ENCODE measurements at regions not wholly inside any gene's neighbourhood (a gene's known extent, or its start where the extent isn't known, plus 50 kb on each side); places are given as distances from the start of the nearest gene placed in this dataset.

DNA sequence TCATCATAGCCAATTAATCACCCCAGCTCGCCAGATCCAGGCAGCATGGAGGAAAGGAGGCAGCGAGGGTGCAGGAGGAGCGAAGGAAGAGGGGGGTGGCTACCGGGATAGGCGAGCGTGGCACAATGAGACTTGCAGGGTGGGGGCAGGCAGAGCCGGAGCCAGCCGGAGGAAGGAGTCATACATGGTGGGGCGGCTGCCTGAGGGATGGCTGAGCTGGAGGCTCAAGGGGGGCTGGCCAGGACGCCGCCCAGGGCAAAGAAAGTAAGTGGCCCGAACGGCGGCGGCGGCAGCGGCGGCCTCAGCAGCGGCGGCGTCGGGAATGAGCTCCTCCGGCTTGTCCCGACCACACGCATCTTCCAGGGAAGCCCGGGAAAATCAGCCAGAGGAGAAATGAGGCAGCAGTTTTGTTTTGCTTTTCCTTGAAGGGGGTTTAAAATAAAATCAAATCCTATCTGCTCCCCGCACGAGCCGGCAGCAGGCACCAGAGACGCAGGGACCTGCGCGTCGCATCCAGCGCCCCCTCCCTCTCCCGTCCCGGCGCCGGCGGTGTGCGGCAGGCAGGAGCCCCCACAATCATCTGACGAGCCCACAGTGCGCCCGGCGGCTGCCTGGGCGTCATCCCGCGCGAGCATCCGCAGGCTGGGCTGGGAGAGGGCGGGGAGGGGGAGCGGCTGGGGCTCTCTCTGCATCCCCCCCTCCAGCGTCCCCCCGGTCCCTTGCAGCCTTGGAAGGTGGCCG, 263.6 kb downstream of the CTTN start:
- DNase-seq = no peak

DNA sequence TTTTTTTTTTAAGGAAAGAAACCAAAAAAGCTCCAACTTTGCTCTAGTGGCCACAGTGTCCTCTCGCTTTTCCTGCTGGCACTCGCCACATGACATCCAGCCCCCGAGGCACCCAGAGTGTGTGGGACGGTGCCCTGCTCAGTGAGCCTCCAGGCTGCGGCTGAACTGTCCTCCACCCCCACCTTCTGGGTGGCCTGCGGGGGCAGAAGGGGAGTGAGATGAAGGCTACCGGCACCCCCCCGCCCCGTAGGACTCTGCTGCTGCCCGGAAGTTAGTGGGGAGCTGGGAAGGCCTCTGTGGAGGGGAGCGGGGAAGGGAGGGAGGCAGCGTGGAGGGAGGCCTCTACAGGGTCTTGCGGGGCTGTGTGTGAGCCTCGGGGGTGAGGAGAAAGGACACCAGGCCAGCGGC, 264.4 kb downstream of the CTTN start:
- no peak for DNase-seq

DNA sequence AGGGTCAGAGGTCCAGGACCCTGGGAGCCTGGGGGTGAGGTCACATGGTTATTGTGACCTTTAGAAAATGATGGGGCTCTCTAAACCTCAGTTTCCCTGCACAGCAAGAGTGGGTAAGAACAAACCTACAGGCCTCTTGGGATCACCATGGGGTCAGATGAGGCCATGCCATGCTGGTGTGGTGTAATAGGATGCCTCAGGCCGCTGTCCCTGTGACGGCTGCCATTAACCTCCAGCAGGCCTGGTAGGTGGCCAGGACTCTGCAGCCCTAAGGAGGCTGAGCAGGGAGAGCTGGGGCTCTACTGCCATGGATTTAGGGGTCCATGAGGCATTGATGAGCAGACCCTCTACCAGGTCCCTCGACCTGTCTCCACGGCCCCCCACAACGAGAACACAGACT, 265.5 kb downstream of the CTTN start:
- no peak for DNase-seq

DNA sequence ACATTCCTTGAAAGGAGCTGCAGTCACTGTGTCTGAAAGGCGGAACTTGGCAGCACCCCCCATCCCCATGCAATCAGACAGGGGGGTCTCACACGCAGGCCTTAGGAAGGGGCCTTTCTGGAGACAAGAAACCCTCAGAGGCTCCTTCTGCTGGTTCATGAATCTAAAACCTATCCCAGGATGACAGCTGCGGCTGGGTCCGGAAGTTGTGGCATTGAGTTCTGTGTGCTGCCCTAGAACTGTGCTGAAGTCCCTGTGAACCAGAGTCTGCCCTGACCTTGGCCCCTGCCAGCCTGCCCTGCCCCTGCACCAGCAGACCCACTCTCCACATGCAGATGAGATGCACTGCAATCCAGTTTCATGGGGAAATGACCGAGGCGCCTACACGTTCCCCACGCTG, 268.0 kb downstream of the CTTN start:
- no peak for DNase-seq

DNA sequence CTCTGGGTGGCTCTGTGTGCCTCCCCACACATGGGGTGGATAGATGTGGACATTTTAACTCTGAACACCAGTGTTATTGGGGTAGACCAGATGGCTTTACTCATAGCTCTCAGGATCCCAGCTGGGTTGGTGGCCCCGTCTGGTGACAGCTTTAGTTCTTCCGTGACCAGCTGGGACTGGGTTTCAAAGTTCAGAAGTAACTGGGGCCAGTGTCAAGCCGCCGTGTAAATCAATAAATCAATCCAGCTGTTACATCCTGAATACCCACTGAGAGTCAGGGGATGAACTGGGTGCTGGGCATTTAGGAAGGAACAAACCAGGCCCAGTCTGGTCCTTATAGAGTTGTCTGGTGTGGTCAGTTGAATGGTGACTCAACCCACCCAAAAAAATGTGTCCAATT, 269.4 kb downstream of the CTTN start:
- DNase-seq = no peak

DNA sequence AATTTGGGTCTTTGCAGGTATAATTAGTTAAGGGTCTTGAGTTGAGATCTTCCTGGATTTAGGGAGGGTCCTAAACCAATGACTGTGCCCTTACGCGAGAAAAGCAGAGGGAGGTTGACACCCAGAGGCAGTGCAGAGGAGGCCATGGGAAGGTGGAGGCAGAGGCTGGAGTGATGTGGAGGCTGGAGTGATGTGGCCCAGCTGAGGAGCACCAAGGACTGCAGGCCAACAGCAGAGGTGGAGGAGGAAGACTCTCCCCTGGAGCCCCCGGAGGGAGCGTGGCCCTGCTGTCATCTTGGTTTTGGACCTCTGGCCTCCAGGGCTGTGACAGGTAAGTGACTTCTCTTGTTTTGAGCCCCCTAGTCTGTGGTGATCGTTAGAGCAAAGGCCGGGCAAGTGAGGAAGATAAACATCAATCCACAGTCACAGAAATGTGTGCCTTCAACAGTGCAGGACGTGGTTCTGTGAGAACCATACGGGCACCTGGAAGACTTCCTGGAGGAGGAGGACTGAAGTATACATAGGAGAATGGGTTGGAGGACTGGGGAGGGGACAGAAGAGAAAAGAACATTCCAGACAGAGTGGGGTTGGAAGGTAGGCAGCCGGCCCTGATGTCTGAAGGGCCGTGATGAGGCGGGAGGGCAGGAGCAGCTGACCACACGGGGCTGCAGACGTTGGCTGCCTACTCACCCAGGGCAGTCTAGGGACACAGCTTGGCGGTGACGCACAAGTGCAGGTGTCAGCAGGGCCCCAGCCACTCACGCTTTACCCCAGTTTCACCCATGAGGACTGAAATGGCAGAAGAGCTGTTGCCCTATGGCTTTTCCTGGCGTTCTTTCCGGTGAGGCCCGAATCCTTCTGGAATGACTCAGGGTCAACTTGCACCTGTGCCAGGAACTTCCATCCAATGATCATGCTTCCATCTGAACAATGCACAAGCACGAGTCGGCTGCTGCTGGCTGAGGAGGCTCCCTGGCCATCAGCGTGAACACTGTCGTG, 270.2 kb downstream of the CTTN start:
- no peak for DNase-seq

DNA sequence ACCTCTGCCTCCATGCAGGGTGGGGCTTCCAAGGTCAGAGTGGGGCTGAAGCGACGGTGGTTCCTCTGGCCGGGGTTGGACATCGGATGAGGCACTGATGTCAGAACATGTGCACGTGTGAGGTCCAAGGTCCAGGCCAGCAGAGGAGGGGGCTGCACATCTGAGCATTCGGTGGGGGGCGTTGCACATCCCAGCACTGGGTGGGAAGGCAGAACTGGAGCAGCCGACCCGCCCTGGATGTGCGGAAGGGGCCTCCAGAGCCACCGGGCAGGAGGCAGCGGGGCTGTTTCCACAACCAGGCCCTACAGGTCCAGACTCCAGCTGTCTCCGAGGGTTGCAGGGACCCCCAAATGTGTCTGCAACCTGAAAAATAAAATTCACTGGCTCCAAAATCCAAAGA, 271.0 kb downstream of the CTTN start:
- no peak for DNase-seq

DNA sequence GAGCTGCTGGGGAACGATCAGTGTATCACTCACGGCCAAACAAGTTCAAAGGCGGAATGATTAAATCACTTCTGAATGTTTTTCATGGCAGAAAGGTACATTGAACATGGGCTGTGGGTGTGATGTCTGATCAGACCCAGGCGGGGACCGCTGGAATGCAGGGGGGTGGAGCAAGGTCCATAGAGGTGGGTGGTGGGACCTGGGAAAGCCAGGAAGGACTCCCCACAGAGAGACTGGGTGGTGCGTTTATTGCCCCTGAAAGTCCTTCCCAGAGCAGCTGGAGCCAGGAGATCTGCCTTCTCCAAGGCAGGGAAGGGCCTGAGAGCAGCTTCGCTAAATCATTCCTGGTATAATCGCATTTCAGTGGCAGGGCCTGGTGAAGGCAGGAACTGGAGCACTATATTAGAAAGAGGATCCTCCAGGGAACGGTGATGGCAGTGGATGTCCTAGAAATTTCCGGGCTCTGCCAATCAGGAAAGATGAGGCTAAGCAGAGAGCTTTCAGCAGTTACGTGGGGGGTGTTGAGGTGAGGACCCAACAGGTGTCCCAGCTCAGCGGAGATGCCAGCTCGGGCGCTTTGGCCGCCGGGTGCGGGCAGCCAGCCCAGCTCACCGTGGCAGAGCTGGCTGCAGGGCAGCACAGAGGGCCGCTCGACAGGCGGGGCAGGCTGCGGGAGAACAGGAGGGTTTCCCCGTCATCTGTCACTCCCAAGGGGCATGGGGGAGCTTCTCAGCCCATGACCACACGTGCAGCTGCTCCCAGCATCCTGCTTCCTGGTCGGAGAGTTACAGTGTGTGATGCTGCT, 271.7 kb downstream of the CTTN start:
- no peak for DNase-seq

DNA sequence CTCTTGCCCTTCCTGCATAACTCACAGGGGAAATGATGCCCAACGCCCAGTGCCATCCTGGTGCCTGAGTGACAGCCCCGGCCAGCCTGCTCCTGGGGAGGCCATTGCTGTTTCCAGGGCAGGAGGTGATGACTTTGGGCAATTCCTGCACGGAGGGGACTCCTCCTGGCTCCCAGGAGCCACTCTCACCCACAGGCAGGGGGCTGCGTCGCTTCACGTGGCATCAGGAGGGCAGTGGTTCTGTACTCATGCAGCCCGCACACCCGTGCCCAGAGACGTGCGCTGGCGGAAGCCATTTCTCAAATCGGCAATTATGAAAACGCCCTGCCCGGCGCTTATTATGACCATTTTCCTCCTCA, 272.3 kb downstream of the CTTN start:
- no peak for DNase-seq

DNA sequence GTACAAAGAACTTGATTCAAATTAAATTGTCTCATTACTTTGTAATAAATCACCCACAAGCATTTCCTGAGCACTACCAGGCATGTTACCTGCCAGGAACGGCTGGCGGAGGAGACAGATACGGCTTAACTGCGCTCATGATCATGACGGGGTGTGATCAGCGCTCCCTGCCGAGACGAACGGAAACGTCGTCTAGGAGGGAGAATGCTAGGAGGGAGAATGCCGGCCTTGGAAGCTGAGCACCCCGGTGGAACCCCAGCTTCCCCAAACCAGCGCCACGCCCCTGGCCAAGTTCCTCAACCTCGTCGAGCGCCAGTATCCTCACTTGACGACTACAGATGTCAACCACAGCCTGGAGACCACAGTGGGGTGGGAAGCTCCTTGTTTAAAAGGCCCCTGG, 272.8 kb downstream of the CTTN start:
- DNase-seq = no peak

DNA sequence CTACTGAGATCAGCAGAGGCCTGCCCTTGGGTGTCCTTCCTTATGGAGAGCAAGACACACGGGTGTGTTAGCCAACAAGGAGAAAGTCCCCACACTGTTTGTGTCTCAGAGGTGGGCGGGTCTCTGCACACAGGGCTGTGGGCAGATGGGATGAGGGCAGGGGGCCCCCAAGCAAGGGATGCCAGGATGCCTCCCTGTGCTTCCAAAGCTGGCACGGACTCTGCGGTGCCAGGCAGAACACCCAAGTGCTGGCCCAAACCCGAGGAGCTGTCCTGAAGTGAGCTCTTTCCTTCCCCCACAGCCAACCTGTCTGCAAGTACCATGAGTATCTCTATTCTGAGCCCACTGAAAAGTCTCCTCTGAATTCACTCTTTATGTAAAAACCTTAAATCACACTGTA, 273.3 kb downstream of the CTTN start:
- DNase-seq = no peak

DNA sequence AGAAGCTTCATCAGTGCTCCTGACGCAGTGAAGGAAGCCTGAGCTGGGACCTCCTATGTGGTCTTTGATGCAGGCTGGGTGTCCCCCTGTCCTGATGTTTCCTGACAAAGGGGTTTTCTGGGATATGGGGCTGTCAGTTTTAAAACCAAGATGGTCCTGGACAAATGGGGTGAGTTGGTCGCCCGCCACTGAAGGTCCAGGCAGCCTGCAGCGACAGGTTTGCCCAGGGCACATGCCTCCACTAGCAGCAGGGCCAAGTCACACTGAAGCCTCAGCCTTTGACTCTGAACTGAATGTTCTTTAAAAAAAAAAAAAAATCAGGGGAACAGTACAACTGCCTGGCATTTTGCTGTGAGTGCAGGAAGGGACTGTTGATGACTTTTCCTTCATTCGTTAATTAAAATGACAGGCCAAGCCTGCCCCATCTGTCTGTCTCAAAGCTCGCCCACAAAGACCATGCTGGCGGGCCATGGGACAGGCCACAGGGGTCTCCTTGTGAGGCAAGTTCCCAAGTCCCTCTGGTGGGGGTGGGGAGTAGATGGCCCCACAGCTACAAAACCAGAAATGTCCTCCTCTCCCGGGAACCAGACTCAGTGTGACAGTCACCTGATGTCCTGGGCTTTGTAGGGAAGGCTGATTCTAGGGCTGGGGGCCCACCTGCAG, 274.8 kb downstream of the CTTN start:
- no peak for DNase-seq

DNA sequence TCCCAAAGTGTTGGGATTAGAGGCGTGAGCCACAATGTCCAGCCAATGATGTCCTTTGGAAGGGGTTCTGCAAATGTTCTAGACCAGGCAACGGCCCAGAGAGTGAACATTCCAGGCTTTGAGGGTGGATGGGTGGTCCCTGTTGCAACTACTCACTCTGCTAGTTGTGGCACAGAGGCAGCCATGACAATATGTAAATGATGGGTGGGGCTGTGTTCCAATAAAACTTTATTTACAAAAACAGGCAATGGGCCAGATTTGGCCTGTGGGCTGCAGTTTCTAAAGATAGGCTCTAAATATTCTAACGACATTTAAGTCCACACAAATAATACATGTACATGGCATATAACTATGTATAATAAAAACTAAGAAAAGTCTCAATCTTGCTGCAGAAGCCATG, 276.3 kb downstream of the CTTN start:
- DNase-seq = no peak

DNA sequence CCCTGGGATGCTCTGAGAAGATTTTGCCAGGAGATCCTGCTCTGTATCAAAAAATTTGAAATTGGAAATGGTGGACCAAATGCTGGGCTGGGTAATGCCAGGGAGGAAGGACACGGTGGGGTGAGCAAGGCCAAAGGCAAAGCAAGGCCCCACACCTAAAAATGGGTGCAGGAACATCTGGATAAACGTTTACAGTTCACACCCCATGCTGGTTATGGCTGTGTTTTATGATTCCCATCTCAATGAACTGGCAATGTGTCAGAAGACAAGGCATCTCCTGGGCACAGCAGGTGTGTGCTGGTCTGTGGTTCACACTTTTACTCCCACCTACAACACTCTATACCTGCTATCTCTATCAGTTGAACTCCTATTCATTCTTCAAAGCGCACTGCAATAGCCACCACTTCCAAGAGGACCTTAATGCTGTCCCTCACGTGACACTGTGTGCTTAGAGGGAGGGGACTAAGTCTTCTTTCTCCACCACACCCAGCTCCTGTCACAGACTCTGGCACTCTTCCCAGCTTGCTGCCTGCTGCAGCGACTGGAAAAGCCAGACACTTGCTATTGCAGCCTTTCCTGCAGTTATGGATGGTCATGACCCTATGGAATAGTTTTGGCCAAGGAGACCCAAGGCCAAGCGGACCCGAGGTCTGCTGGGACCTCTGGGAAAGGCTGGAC, 277.5 kb downstream of the CTTN start:
- DNase-seq = no peak

DNA sequence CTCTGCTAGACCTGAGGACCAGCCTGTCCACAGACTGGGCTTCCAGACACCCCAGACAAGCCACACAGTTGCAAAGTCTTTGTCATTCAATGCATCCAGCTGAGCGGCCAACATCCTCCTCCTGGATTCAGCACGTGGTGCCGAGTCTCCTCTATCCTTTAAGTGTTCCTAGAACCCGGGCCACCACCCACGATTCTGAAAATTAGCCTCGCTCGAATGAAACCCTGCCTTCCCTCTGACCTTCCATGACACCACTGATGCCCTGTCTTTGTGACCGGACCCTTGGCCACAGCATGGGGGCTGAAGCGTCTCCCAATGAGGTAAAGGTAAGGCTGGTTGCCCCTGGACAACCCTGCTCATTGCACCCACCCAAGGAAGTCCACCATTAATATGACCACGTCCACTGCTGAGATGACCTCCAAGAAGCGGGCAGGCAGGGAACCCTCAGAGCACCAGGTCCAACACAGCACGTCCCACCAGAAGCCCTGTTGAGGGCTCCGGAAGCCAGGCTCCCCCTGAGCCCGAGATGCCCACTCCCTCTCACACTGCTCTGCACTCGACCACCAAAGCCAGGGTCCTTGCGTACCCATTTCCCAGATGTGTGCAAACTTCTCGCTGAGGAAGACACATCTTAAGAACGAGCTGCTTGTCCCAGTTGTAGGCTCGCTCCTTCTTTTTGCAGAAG, 279.0 kb downstream of the CTTN start:
- DNase-seq = no peak

DNA sequence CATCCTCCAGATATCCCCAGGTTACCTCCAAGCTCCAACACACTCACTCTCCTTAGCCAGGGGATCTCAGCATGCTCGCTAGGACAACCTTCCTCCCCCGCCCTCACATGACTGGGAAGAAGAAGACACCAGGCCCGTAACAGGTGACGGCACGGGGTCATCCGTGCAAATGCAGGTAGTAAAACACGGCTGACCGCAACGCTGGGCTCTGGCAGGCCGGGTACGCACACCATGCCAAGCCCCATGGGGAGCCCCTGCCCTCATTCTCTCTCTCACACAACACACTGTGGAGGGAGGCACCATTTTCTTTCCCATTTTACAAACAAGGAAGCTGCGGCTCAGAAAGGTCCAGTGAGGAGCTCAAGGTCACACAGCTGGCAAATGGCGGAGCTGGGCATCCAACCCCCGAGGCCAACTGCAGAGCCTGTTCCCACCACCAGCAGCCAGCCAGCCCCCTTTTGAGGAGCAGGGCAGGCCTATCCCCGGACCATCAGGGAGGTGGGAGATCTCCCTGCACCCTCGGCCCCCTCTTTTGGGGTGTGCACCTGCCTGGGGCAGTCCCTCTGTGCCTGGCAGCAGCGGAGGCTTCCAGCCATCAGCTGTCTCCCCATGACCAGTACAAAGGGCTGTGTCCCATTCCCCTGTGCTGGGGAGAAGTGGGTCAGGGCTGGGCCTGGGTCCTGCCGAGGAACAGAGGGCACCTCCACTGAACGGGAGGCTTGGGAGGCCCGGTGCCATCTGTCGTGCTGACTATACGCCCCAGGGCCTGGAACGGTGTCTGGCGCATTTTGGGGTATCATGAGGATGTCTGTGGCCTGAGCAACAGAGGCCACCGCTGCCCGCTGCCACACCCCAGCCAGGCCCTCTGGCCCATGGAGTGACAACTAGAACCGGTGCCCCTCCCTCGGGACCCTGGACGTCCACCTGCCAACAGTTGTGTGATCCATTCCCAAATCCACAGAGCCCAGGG, 280.9 kb downstream of the CTTN start:
- DNase-seq = no peak

DNA sequence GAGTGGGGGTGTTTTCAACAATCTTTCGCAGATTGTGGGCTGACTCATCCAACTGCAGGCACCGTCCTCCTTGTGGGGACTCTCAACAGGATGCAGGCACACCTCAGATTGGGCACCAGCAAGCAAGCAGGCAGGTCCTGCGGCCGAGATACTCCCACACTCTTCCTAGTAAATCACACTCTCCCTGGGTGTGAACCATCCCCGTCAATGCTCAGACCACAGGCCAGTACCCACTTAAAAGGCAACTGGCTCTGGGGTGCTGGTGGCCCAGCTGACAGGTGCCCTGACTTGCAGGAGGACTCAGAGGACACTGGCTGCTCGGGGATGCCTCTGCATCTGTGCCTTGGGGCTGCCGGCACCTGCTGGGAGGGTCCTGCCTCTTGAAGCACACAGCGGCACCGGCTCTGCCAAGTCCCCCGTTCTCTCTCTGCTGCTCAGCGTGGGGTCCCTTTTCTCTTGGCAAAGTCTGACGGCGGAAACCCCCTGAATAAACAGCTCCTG, 282.5 kb downstream of the CTTN start:
- DNase-seq = no peak

DNA sequence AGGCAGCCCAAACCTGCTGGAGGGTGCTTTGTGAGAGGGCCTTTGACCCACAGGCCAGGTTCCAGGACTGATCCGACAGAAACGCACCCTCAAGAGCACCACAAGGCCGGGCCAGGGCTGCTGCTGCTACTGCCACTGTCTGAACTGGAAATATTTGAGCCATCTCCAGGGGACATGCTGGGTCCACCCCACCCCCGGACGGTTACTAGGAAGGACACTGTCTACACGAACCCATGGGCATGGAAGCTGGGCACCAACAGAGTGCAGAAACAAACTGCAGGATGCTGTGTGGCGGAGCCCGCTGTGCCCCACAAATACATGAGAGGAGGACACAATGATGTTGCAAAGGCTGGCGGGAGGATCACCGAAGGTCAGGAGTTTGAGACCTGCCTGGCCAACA, 283.7 kb downstream of the CTTN start:
- no peak for DNase-seq

DNA sequence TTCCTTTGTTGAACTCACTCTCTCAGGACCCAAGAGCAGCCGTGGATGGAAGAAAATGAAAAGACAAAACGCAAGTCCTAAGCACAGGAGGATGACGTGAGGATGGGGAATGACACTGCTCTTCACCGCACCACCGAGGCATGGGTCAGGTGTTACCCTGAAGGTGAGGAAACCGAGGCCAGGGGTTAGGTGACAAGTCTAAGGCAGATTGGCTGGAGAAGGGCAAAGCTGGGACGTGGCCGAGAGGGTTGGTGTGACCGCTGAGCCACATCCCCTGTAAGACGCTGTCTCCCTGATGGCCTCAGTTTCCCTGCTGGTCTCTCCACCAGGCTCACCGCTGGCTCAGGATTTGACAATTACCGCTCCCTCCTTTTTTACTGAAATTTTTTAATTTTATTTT, 284.4 kb downstream of the CTTN start:
- no peak for DNase-seq

DNA sequence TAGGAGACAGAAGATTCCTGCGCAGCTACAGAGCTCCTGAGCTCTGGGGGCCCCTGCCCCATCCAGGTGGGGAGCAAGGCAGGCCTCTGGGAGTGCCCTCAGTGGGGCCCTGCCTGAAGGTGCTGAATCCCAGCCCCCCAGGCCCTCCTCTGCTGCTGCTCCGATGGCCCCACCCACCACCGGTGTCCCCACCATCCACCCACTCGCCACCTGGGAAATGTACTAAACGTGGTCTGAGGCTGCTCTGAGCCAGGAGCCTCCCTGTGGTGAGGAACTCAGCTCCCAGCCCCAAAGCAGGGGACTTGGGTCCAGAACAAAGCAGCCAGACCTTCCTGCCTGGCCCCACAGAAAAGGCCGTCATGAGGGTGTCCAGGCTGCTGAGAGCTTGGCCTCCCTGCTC, 289.4 kb downstream of the CTTN start:
- DNase-seq = no peak
